GM19240 (cell line): ENCODE measurements at regions not wholly inside any gene's neighbourhood (a gene's known extent, or its start where the extent isn't known, plus 50 kb on each side); places are given as distances from the start of the nearest gene placed in this dataset.
A peak's percentile ranks its signal among the peaks of the same experiment; 100 is the strongest.

ENCODE experiments used
- DNase-seq: peaks from one replicate; pipeline ENCODE4 v3.0.0; 2011; ENCODE audit warnings: low spot score; ENCODE audit not compliant: insufficient read length

DNA sequence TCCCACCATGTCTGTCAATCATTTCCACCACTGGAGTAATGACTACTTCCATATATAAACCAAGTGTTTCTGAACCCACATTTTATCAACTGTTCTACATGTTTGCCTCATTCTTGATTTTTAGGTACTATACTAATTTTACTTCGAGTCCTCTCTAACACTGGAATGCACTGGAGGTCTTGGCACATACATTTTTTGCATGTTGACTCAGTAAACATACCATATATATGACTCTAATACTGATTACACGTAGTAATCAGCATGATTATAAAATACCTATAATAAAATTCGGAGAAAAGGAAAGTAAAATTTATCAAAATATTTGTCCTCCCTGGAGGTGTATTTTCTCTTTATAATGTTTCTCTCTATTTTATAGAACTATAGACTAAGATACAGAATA lies 621.7 kb upstream of the NUDT12 start:
- DNase-seq: no peak

DNA sequence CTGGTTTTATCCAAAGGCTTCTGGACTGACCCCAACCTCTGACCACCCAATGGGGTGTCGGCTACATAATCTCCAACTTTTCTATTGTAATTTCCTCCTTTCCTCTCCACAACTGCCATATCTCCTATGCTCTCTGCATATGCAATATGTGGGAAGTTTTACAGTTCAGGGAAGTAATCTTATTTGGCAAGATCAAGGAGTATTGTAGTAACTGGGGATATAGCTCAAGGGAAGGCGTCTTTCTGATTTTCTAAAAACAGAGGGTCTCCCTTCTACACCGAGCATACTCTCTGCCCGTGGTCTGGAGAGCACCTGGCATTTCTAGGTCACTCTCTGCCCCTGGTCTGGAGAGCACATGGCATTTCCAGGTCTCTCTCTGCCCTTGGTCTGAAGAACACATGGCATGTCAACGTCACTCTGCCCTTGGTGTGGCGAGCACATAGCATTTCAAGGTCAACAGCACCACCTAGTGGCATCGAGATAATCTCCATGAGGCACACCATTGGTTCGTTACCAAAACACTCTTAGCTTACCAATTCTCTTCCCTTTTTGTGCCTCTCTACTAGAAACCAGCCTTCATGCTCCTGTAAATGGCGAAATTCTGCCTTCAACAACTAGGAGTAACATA lies 616.4 kb upstream of the NUDT12 start:
- peak; percentile 6 for DNase-seq

DNA sequence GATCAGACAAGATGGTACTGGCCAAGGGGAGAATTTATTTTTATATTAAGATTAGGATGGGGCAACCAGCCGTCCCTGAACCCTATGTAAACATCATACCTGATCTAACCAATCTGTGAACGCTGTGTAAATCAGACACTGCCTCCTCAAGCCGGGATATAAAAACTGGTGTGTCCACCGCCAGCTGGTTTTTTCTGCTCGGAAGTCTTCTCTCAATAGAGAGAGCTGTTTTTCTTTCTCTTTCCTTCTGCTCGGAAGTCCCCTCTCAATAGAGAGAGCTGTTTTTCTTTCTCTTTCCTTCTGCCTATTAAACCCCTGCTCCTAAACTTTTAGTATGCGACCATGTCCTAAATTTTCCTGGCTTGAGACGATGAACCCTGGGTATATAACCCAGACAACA lies 615.5 kb upstream of the NUDT12 start:
- DNase-seq: no peak

DNA sequence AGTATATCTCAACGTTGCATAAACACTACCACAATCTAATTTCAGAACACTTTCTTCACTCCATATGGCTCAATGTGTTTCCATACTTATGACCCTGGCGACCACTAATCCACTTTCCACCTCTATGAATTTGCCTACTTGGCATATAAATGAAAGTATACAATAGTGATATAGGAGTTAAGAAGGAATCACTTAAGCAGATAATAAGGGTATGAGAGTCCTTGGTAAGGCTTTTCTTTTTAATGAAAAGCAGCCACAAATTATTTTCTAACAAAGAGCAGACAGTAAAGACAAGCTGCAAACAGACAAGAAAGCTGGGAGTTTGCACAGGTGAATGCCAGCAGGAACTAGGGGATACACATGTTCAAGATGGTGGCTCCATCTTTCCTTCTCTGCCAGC lies 615.1 kb upstream of the NUDT12 start:
- no peak for DNase-seq

DNA sequence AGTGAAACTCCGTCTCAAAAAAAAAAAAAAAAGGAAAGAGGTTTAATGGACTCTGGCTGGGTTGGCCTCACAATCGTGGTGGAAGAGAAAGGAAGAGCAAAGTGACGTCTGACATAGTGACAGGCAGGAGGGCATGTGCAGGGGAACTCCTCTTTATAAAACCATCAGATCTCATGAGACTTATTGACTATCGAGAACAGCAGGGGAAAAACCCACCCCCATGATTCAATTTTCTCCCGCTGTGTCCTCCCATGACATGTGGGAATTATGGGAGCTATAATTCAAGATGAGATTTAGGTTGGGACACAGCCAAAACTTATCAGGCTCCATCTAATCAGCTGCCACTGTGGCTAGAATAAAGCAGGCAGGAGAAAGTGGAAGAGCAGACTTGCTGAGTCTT lies 610.4 kb upstream of the NUDT12 start:
- no peak for DNase-seq

DNA sequence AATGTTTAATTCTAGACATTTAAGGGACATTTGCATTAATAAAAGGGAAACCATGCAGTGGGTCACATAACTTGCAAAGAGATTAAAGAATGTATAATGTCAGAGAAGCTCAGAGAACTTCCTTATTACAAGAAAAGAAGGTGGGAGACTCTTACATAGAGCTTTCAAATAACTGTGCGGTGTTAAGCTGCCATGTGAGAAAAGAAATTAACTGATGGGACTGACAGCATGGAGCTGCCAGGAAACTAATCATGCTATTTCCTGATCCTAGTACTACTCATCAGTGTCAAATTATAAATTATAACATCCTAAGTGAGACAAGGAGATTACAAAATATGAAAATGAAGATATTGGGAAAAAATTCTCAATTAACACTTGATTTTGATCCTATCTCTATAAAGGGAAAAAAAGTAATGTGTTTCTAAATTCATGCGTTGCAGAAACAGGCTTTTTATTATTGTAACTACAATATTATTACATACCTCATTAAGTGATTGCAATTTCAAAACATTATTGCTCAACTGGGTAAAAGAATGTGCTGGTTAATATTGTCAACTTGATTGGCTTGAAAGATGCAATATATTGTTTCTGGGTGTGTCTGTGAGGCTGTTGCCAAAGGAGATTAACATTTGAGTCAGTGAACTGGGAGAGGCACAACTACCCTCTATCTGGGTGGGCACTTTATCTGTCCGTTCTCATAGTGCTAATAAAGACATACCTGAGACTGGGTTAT lies 609.5 kb upstream of the NUDT12 start:
- DNase-seq: no peak

DNA sequence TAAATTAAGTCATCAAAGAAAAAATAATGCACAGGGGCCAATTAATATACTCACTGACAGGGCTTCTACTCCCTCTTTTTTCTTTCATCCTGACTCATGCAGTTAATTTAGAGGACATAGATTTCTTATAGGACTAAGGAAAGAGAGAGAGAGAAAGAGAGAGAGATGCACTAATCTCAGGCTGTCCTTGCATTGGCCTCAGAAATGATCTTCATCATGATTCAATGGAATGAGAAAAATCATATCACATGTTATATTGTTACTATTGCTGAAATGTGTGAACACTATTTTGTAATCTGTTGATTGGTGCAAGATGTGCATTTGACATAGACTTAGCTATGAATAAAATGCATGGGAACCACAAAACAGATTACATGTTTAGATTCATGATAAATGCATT lies 608.3 kb upstream of the NUDT12 start:
- no peak for DNase-seq

DNA sequence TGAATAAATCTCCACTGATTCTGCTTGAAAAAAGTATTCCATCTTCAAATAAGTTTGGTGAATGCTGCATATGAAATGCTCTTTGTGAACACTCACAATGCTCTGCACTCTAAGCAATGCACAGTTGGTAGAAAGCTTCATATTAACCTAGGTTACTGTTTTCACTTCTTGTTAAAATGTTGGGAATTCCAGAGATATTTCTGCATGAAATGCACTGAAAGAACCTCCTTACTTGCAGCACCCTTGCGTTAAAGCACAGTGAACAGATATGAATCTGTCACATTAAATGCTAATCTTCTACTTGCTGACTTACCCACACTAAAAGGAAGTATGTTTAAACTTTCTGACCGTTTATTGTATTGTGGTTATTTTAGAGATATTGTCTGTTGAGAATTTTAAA lies 584.1 kb upstream of the NUDT12 start:
- DNase-seq: no peak

DNA sequence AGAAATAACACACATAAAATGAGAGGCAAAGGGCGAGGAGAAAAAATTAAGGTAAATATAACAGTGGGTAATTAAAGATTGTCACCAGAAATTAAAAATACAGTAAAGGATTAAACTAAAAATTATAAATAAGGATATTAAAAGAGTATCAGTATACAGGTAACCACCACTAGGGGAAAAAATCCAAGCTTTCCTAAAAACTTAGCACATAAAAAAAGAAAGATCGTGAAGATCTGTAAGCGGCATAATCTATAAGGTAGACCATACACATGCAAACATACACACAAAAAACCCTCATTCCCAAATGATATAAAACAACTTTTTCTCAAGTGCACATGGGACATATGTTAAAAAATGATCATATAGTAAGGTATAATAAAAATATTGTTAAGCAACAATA lies 577.3 kb upstream of the NUDT12 start:
- DNase-seq: no peak

DNA sequence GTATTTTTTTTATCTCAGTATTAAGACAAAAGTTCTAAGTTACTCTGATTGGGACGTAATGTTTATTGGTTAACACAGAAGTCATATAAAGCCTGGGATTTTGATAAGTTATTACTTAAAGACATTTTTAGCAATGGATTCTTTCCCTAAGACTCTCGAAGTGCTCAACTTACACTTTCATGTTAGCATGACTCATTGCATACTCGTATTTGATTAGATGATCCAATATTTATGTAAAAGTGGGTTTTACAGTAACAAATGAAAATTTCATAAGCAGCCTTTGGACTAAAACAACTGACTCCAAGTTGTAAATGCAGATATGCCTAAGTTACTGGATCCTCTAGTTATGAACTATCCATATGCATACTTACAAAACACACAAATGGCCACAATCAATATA lies 567.7 kb upstream of the NUDT12 start:
- no peak for DNase-seq

DNA sequence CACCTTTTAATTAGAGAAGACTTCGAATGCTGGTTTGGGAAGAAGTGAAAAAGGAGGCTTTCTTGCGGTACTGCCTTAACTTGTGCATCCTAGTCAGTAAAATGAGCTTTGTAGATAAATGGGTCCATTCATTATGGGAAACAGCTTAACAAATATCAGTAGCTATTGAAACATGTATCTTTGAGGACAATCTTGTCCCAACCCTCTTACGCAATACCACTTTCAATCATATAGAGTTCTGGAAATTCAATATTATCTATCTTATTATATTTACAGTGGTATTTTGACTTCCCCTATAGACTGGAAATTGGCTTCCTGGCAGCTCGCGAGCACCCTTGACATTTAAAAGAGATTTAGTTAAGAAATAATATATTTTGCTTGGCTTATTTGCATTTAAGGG lies 565.8 kb upstream of the NUDT12 start:
- no peak for DNase-seq

DNA sequence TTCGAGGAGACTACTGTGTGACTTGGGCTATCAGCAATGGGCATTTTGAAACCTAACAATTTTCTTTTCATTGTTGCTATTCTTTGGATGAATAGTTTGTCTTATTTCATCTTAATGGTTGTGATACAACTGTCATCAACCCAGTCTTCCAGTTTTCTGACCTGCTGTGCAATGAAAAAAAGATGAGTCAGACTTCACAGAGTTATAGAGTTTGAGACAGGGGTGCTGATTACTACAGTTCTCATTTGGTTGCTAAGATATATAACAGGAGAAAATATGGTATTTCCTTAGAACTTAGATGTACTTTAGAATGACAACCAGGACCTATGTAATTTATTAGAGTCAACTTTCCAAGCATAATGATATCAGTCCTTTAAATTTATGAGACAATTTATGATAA lies 564.4 kb upstream of the NUDT12 start:
- no peak for DNase-seq

DNA sequence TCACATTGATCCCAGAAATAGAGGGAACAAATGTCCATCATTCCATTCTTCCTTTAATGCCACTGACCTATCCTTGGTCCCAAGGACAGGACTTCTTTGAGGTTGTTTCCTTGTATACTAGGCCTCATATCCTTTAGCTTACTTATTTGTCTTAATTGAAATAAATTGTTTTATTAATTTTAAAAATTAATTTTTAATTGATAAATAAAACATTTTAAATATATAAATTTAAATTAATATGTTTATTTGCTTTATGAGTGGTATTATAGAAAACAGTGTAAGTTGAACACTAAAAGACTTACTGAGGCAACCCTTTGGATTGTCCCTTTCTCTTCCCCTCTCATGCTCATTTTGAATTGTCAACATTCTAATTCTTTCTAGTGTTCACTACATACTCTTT lies 556.9 kb upstream of the NUDT12 start:
- DNase-seq: no peak

DNA sequence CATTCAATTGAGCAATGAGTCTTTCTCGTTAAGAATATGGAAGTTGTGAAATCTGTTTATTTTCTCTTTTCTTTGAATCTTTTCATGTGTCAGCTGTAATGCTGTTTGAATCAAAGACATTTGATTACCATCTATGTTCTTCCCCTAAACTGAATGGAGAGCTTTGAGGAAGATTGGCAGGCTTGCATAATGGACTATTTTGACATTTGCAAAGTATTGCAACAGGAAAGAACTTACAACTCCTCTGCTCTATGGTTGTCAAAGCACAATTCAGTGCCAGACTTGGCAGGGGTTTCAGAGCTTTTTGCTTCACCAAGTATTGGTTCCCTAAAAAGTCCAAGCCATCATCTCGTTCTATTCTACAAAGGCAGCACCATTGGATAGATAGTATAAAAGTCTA lies 549.0 kb upstream of the NUDT12 start:
- DNase-seq: no peak

DNA sequence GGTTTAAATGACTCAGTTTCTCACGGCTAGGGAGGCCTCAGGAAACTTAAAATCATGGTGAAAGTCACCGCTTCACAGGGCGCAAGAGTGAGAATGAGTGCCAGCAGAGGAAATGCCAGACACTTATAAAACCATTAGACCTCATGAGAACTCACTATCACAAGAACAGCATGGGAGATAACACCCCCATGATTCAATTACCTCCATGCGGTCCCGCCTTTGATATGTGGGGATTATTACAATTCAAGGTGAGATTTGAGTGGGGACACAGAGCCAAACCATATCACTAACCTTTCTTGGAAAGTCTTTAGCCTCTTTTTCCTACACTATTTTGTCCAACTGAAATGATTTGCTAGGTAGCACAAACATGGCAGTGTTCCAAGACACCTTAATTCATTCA lies 533.9 kb upstream of the NUDT12 start:
- no peak for DNase-seq

DNA sequence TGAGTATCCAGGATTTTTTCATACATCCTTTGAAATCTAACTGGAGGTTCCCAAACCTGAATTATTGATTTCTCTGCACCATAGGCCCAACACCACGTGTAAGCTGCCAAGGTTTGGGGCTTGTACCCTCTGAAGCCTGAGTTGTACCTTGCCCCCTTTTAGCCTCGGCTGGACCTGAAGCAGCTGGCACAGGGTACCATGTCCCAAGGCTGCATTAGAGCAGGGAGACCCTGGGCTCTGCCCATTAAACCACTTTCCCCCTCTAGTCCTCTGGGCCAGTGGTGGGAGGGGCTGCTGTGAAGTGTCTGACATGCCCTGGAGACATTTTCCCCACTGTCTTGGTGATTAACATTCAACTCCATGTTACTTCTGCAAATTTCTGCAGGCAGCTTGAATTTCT lies 532.9 kb upstream of the NUDT12 start:
- no peak for DNase-seq

DNA sequence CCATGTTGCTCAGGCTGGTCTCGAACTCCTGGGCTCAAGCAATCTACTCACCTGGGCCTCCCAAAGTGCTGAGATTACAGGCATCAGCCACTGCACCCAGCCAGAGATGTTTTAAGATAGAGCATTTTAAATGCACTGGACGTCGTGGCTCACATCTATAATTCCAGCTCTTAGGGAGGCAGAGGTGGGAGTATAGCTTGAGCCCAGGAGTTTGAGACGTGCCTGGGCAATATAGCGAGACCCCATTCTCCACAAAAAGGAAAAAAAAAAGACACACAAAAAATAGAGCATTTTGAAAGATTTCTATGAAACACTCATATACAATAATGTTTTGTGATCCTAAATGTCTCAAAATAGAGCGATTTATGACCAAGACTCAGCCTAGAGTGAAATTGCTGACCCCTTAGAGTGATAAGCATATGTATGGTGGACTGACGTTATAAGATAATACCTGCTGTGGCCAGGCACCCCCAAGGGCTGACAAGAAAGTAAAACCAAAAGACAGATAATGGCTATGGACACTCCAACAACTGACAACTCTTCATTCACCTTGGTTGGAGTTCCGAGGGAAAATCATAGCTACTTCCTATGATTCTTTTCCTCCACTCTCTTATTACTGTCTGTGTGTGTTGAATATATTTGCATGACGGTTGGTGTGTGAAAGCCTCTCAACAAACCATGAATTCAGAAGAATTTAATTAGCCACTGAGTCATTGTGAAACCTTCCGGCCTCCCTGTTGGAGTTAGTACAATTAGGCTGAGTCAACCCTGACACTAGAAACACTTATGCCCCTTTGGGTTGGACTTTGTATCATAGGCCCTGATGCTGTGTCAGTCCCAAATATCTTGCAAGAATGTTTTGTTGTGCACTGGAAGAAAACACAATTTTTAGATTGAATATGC lies 526.5 kb upstream of the NUDT12 start:
- no peak for DNase-seq

DNA sequence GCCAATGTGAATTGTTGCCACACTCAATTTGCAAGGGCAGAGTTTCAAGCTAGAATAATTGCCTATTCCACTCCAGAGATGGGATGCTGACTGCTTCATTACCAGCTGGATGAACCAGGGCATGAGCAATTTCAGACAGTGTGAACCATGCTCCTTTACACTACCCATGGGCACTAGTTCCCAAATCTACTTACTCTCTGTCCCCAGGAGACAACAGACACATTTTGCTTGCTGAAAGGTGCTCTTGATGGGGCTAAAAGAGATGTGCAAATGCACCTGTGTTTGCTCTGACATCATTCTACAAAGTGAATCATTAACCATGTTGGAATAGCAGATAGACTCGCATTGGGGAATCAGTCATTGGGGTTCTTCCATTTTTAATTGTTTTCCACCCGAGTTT lies 522.3 kb upstream of the NUDT12 start:
- DNase-seq: no peak

DNA sequence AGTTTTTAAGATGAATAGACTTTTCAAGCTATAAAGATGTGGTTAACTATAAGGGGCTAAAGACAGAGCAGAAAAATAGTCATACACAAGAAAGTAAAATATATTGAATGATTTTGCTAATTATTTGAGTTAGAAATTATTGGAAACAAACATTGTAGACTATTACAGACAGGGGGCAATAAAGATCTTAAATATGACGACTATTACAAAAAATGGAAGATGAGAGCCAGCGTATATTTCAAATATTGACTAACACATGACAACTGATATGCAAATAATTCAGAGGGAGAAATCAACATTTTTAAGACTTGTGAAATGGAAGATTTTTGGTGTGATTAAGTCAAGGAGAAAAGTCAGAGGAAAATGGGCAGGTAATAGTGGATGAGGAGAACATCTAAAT lies 520.2 kb upstream of the NUDT12 start:
- DNase-seq: no peak

DNA sequence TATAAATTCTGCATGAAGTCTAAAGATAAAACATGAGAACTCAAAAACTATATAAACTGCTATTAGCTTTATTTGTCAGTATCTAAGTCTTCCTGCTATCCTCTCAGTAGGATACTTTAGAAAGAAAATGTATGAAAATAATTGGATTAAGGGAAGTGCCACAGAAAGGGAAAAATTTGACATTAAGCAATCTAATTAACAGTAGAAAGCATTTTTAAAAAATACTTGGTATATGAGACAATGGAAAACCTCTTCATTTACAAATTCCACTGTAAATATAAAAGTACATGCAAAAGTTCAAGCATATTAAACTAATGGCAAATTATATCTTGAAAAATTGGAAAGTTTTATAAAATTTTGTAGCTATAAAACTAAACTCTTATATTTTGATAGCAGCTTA lies 518.6 kb upstream of the NUDT12 start:
- DNase-seq: no peak

DNA sequence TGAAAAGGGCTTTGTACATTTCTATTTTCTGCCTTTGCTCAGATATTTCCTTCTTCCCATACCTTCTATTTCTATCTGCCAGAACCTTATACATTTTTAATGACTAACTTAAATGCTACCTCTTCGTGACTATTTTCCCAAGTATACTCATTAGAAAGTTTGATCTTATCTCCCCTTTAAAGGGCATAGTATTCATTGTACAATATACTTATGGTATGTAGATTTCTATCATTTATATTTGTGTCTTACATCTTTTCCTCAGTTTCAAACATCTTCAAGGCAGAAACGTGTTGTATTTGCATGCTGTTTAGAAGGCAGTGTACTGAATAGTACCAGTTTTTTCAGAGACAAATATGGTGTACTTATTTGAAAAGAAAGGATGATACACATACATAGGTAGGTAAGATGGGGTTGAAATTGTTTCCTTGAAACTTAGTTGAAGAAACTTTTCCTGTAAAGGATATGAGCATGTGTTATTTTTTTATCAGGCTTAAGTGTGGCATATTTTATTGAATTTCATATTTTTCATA lies 518.1 kb upstream of the NUDT12 start:
- DNase-seq: no peak
